HCT116 (cell line): ENCODE measurements at regions not wholly inside any gene's neighbourhood (a gene's known extent, or its start where the extent isn't known, plus 50 kb on each side); places are given as distances from the start of the nearest gene placed in this dataset.

Experiments
- ATAC-seq: fragments of 200-7000 bp; cut with Tn5 transposase; 2 replicates; pipeline ENCODE4 v1.9.1; 2020; ENCODE audit warnings: mild to moderate bottlenecking, moderate library complexity
- BruUV-seq: library from RNA; stranded (reverse); fragments of 400-500 nt; replicated peaks from 2 replicates; lab custom pipeline; 2021; lab: Mats Ljungman, UMichigan
- CTCF ChIA-PET: fragments of 300-600 bp; sonication (Branson Sonifier 250); formaldehyde crosslinking; loops from one replicate; lab custom pipeline; 2021; ENCODE audit warnings: antibody characterized with exemption; lab: Charles Lee
- POLR2A ChIA-PET: fragments of 300-600, 350-600 bp; sonication (Branson Sonifier 250); formaldehyde crosslinking; loops from one replicate; lab custom pipeline; 2021; ENCODE audit warnings: antibody characterized with exemption; lab: Charles Lee
- RAD21 ChIA-PET, 2 experiments: fragments of 300-600 bp; sonication (Branson Sonifier 250); formaldehyde crosslinking; loops; one replicate each; lab custom pipeline; 2023; ENCODE audit warnings: low total read pairs in 2 of 2; ENCODE audit not compliant: uncharacterized antibody in 2 of 2, unreplicated experiment in 2 of 2, low non-redundant PET in 1 of 2; lab: Charles Lee
- DNase-seq: peaks from one replicate; pipeline ENCODE4 v3.0.0-alpha.2; 2010; ENCODE audit warnings: low read depth, low spot score
- H2AFZ ChIP-seq: fragments of 200-600 bp; shearing (Covaris generic), sonication (generic); 2 replicates; pipeline ENCODE4 v1.6.1; 2017; ENCODE audit warnings: low read depth, mixed run types, mixed read lengths, antibody characterized with exemption, low read length; ENCODE audit not compliant: poor library complexity, severe bottlenecking
- H3K27ac ChIP-seq: 2 replicates; pipeline ENCODE4 v1.5.1; 2012; ENCODE audit warnings: low read depth, low read length
- H3K27me3 ChIP-seq: fragments of 200-600 bp; sonication (generic); 2 replicates; pipeline ENCODE4 v1.6.1; 2016; ENCODE audit warnings: mixed run types, low read length, mixed read lengths; ENCODE audit not compliant: insufficient read depth
- H3K36me3 ChIP-seq, 2 experiments: fragments of 200-500 bp in 1 of 2; fragments of 200-600 bp in 1 of 2; sonication (Bioruptor generic) in 1 of 2; sonication (generic) in 1 of 2; 2 replicates each; pipeline versions ENCODE4 v1.5.1 to v1.6.1; 2014 to 2016; ENCODE audit warnings: low read length in 2 of 2, inconsistent platforms in 1 of 2, mixed read lengths in 1 of 2, mixed run types in 1 of 2; ENCODE audit not compliant: insufficient read depth in 2 of 2, control insufficient read depth in 1 of 2
- H3K4me1 ChIP-seq, 2 experiments: fragments of 200-600 bp in 1 of 2; sonication (generic) in 1 of 2; 2 replicates each; pipeline versions ENCODE4 v1.5.1 to v1.6.1; 2012 to 2017; ENCODE audit warnings: low read length in 2 of 2, inconsistent platforms in 1 of 2, mild to moderate bottlenecking in 1 of 2, mixed read lengths in 1 of 2, mixed run types in 1 of 2, moderate library complexity in 1 of 2; ENCODE audit not compliant: insufficient read depth in 2 of 2, control insufficient read depth in 1 of 2
- H3K4me2 ChIP-seq: fragments of 200-600 bp; sonication (generic); 2 replicates; pipeline ENCODE4 v1.6.1; 2017; ENCODE audit warnings: mixed run types, low read length, mixed read lengths
- H3K4me3 ChIP-seq, 2 experiments: fragments of 200-600 bp in 1 of 2; sonication (generic) in 1 of 2; replicated peaks in 1 of 2; 2 replicates each; pipeline ENCODE4 v1.5.1; 2011 to 2016; ENCODE audit warnings: low read length in 2 of 2, control low read depth in 1 of 2, low read depth in 1 of 2, mild to moderate bottlenecking in 1 of 2, mixed read lengths in 1 of 2, mixed run types in 1 of 2
- H3K79me2 ChIP-seq: fragments of 200-600 bp; sonication (generic); 2 replicates; pipeline ENCODE4 v1.6.1; 2017; ENCODE audit warnings: mild to moderate bottlenecking, mixed run types, low read length, moderate library complexity, mixed read lengths; ENCODE audit not compliant: insufficient read depth
- H3K9ac ChIP-seq: fragments of 200-600 bp; sonication (generic); 2 replicates; pipeline ENCODE4 v1.6.1; 2016; ENCODE audit warnings: low read length, mixed read lengths
- H3K9me2 ChIP-seq: fragments of 200-600 bp; sonication (generic), shearing (Covaris generic); 2 replicates; pipeline ENCODE4 v1.6.1; 2017; ENCODE audit warnings: mixed run types, mild to moderate bottlenecking, moderate library complexity; ENCODE audit not compliant: insufficient read depth
- H3K9me3 ChIP-seq, 2 experiments: fragments of 200-500 bp in 1 of 2; fragments of 200-600 bp in 1 of 2; sonication (Bioruptor generic) in 1 of 2; sonication (generic) in 1 of 2; 2 replicates each; pipeline ENCODE4 v1.6.1; 2014 to 2017; ENCODE audit warnings: low read length in 2 of 2, mixed read lengths in 2 of 2, inconsistent platforms in 1 of 2, low read depth in 1 of 2, mild to moderate bottlenecking in 1 of 2, mixed run types in 1 of 2, moderate library complexity in 1 of 2; ENCODE audit not compliant: control insufficient read depth in 1 of 2, insufficient read depth in 1 of 2
- H4K20me1 ChIP-seq: fragments of 200-600 bp; sonication (generic), shearing (Covaris generic); 2 replicates; pipeline ENCODE4 v1.6.1; 2017; ENCODE audit warnings: mixed run types, mild to moderate bottlenecking, moderate library complexity; ENCODE audit not compliant: insufficient read depth
- ELF1 ChIP-seq: IDR thresholded peaks from 2 replicates; pipeline ENCODE4 v1.6.1; 2012; ENCODE audit warnings: low read depth, borderline replicate concordance
- REST ChIP-seq: IDR thresholded peaks from 2 replicates; pipeline ENCODE4 v1.6.1; 2012; ENCODE audit warnings: low read depth
- intact Hi-C: fragments of 100-400 bp; cut with micrococcal nuclease; formaldehyde crosslinking; loops from 2 replicates; pipeline ENCODE4 v1.10.0; 2022

GRCh38 chr15:79678032-79678701 lies 218.6 kb downstream of the MTHFS start:
- Histone ChIP-seq H3K79me2 (no peaks in the 10 kb centered on the region), H3K4me3 (no peak overlapping the region)
- POLR2A ChIA-PET, result no interaction called here
- TF ChIP-seq REST, result no peak
- TF ChIP-seq, all 23 proteins: peak for 0
- Histone ChIP-seq H3K4me1 (no peaks in the 10 kb centered on the region), H4K20me1 (no peaks in the 10 kb centered on the region), H2AFZ (no peak overlapping the region), H3K27ac (no peak overlapping the region), H3K9me3 (no peaks in the 10 kb centered on the region), H3K27me3 (peaks cover 25% of the 10 kb centered on the region), H3K9me2 (no peaks in the 10 kb centered on the region), H3K9ac (no peak overlapping the region), H3K4me2 (no peak overlapping the region), H3K36me3 (no peaks in the 10 kb centered on the region)
- RAD21 ChIA-PET, result no interaction called here
- no TSS peak for BruUV-seq
- ATAC-seq (no peak), DNase-seq (no peak)
- intact Hi-C loops, result no loop called here
- CTCF ChIA-PET, result no interaction called here

GRCh38 chr15:79680720-79681119 lies 216.1 kb downstream of the MTHFS start:
- Histone ChIP-seq H4K20me1 (no peaks in the 10 kb centered on the region), H3K9me2 (no peaks in the 10 kb centered on the region), H2AFZ (no peak overlapping the region), H3K4me3 (no peak overlapping the region), H3K36me3 (no peaks in the 10 kb centered on the region), H3K27ac (no peak overlapping the region), H3K4me2 (no peak overlapping the region), H3K27me3 (peaks cover 20% of the 10 kb centered on the region; the same call in 1 of the 2 replicates), H3K79me2 (no peaks in the 10 kb centered on the region), H3K9me3 (no peaks in the 10 kb centered on the region), H3K4me1 (no peaks in the 10 kb centered on the region), H3K9ac (no peak overlapping the region)
- intact Hi-C loops, result no loop called here
- ChIA-PET POLR2A (no interaction called here), CTCF (no interaction called here), RAD21 (no interaction called here)
- no TSS peak for BruUV-seq
- no peak for TF ChIP-seq ELF1
- DNase-seq (no peak), ATAC-seq (no peak)
